ENCODE measurements at regions not wholly inside any gene's neighbourhood (a gene's known extent, or its start where the extent isn't known, plus 50 kb on each side); places are given as distances from the start of the nearest gene placed in this dataset.

GRCh38 chr3:152084441-152085158, 184.1 kb upstream of the MBNL1 start:
- TF ChIP-seq CTCF (IDR thresholded peaks at IDR 0.05) (no peak), POLR2A (IDR thresholded peaks at IDR 0.05) (no peak)

Data from prostate gland (tissue), 2 donors.